IMR-90 (cell line): ENCODE measurements at regions not wholly inside any gene's neighbourhood (a gene's known extent, or its start where the extent isn't known, plus 50 kb on each side); places are given as distances from the start of the nearest gene placed in this dataset.

ENCODE experiments used
- ATAC-seq: fragments of 200-7000 bp; cut with Tn5 transposase; 2 replicates; pipeline ENCODE4 v1.9.1; 2020; ENCODE audit warnings: low read depth, mild to moderate bottlenecking, moderate library complexity
- BruUV-seq: library from RNA; stranded (reverse); fragments of 400-500 nt; replicated peaks from 2 replicates; lab custom pipeline; 2021; lab: Mats Ljungman, UMichigan
- CTCF ChIA-PET: fragments of 300-600 bp; formaldehyde crosslinking; extraction: SDS; loops from one replicate; lab custom pipeline; 2021; ENCODE audit warnings: antibody characterized with exemption; lab: Yijun Ruan, JAX
- POLR2A ChIA-PET: fragments of 300-600 bp; sonication (Branson Sonifier 250); formaldehyde crosslinking; loops from one replicate; lab custom pipeline; 2022; ENCODE audit warnings: antibody characterized with exemption; ENCODE audit not compliant: unreplicated experiment; lab: Charles Lee
- DNase-seq: peaks from one replicate; pipeline ENCODE4 v3.0.0; 2013
- H2AFZ ChIP-seq: replicated peaks from 2 replicates; pipeline ENCODE3; 2013; ENCODE audit warnings: low read length, mild to moderate bottlenecking; ENCODE audit not compliant: poor library complexity
- H2AK5ac ChIP-seq: 2 replicates; pipeline ENCODE4 v1.6.1; 2013; ENCODE audit warnings: low read depth, low read length, inconsistent platforms
- H2AK9ac ChIP-seq: replicated peaks from 2 replicates; pipeline ENCODE3; 2013; ENCODE audit warnings: mild to moderate bottlenecking, low read depth, low read length, moderate library complexity; ENCODE audit not compliant: poor library complexity
- H2BK120ac ChIP-seq: 2 replicates; pipeline ENCODE4 v1.6.1; 2013; ENCODE audit warnings: low read depth, low read length, inconsistent platforms
- H2BK15ac ChIP-seq: 3 replicates; pipeline ENCODE4 v1.6.1; 2013; ENCODE audit warnings: low read depth, low read length, inconsistent platforms
- H2BK20ac ChIP-seq: 2 replicates; pipeline ENCODE4 v1.6.1; 2013; ENCODE audit warnings: low read depth, mild to moderate bottlenecking, inconsistent platforms, low read length, moderate library complexity
- H2BK5ac ChIP-seq: 2 replicates; pipeline ENCODE4 v1.6.1; 2013; ENCODE audit warnings: mild to moderate bottlenecking, low read depth, low read length, inconsistent platforms; ENCODE audit not compliant: poor library complexity, severe bottlenecking
- H3K14ac ChIP-seq: replicated peaks from 2 replicates; pipeline ENCODE4 v1.6.1; 2013; ENCODE audit warnings: low read depth, low read length, inconsistent platforms
- H3K18ac ChIP-seq: 2 replicates; pipeline ENCODE4 v1.6.1; 2013; ENCODE audit warnings: low read depth, low read length, control low read depth
- H3K23ac ChIP-seq: 2 replicates; pipeline ENCODE4 v1.6.1; 2013; ENCODE audit warnings: low read depth, low read length, inconsistent platforms
- H3K27ac ChIP-seq: 2 replicates; pipeline ENCODE4 v1.5.1; 2013; ENCODE audit warnings: mild to moderate bottlenecking, control low read depth, low read length; ENCODE audit not compliant: insufficient read depth
- H3K27me3 ChIP-seq: 2 replicates; pipeline ENCODE4 v1.6.1; 2013; ENCODE audit warnings: low read length; ENCODE audit not compliant: control insufficient read depth, insufficient read depth
- H3K36me3 ChIP-seq: 2 replicates; pipeline ENCODE4 v1.6.1; 2013; ENCODE audit warnings: low read length, mixed read lengths; ENCODE audit not compliant: control insufficient read depth, insufficient read depth
- H3K4ac ChIP-seq: 2 replicates; pipeline ENCODE4 v1.6.1; 2013; ENCODE audit warnings: low read depth, low read length, inconsistent platforms
- H3K4me1 ChIP-seq: 2 replicates; pipeline ENCODE4 v1.6.1; 2013; ENCODE audit warnings: low read length, mixed read lengths; ENCODE audit not compliant: control insufficient read depth, insufficient read depth
- H3K4me2 ChIP-seq: 2 replicates; pipeline ENCODE4 v1.6.1; 2013; ENCODE audit warnings: low read depth, mild to moderate bottlenecking, control low read depth, low read length, moderate library complexity
- H3K4me3 ChIP-seq: 2 replicates; pipeline ENCODE4 v1.5.1; 2013; ENCODE audit warnings: low read depth, mild to moderate bottlenecking, control low read depth, low read length, moderate library complexity; ENCODE audit not compliant: insufficient read depth
- H3K56ac ChIP-seq: 2 replicates; pipeline ENCODE4 v1.6.1; 2013; ENCODE audit warnings: low read length, inconsistent platforms; ENCODE audit not compliant: insufficient read depth; ENCODE audit errors: extremely low read depth
- H3K79me1 ChIP-seq, 2 experiments: 2 replicates each; pipeline ENCODE4 v1.6.1; 2013; ENCODE audit warnings: low read length in 2 of 2, inconsistent platforms in 1 of 2, low read depth in 1 of 2
- H3K9ac ChIP-seq: 2 replicates; pipeline ENCODE4 v1.6.1; 2013; ENCODE audit warnings: low read depth, low read length, control low read depth
- H3K9me1 ChIP-seq: 2 replicates; pipeline ENCODE4 v1.6.1; 2013; ENCODE audit warnings: low read length, inconsistent platforms; ENCODE audit not compliant: insufficient read depth
- H3K9me3 ChIP-seq: 2 replicates; pipeline ENCODE4 v1.6.1; 2013; ENCODE audit warnings: low read length; ENCODE audit not compliant: control insufficient read depth, insufficient read depth
- H4K20me1 ChIP-seq: 2 replicates; pipeline ENCODE4 v1.6.1; 2013; ENCODE audit warnings: low read length, inconsistent platforms; ENCODE audit not compliant: insufficient read depth
- H4K5ac ChIP-seq: 2 replicates; pipeline ENCODE4 v1.6.1; 2013; ENCODE audit warnings: mild to moderate bottlenecking, low read depth, low read length, control low read depth
- H4K8ac ChIP-seq, 2 experiments: 2 replicates each; pipeline ENCODE4 v1.6.1; 2013; ENCODE audit warnings: low read depth in 2 of 2, low read length in 2 of 2, control low read depth in 1 of 2, inconsistent platforms in 1 of 2
- H4K91ac ChIP-seq: 2 replicates; pipeline ENCODE4 v1.6.1; 2013; ENCODE audit warnings: low read depth, low read length, inconsistent platforms; ENCODE audit not compliant: insufficient read depth
- BHLHE40 ChIP-seq: fragments of 150-350 bp; IDR thresholded peaks from 2 replicates; pipeline ENCODE4 v1.6.1; 2016; ENCODE audit warnings: mild to moderate bottlenecking, low read depth, low read length
- CEBPB ChIP-seq: IDR thresholded peaks from 2 replicates; pipeline ENCODE4 v1.6.1; 2012; ENCODE audit warnings: low read depth, low read length, improper control_type of control experiment
- CHD1 ChIP-seq: IDR thresholded peaks from 2 replicates; pipeline ENCODE4 v1.6.1; 2012; ENCODE audit warnings: low read depth, low read length, improper control_type of control experiment
- FOS ChIP-seq: fragments of 150-350 bp; IDR thresholded peaks from 2 replicates; pipeline ENCODE4 v1.6.1; 2016; ENCODE audit warnings: low read depth, low read length
- MAFK ChIP-seq: IDR thresholded peaks from 2 replicates; pipeline ENCODE4 v1.6.1; 2012; ENCODE audit warnings: low read depth, low read length, improper control_type of control experiment
- MAZ ChIP-seq: IDR thresholded peaks from 2 replicates; pipeline ENCODE4 v1.6.1; 2012; ENCODE audit warnings: low read depth, mild to moderate bottlenecking, low read length, improper control_type of control experiment, moderate library complexity, borderline replicate concordance
- MXI1 ChIP-seq: IDR thresholded peaks from 2 replicates; pipeline ENCODE4 v1.6.1; 2012; ENCODE audit warnings: low read depth, mild to moderate bottlenecking, low read length, moderate library complexity, borderline replicate concordance
- NFE2L2 ChIP-seq: fragments of 150-350 bp; IDR thresholded peaks from 2 replicates; pipeline ENCODE4 v1.6.1; 2016; ENCODE audit warnings: low read depth, mild to moderate bottlenecking, low read length
- POLR2A ChIP-seq: IDR thresholded peaks from 2 replicates; pipeline ENCODE4 v1.6.1; 2012; ENCODE audit warnings: mild to moderate bottlenecking, low read depth, low read length
- RAD21 ChIP-seq: IDR thresholded peaks from 2 replicates; pipeline ENCODE4 v1.6.1; 2012; ENCODE audit warnings: low read length, improper control_type of control experiment
- RFX5 ChIP-seq: IDR thresholded peaks from 2 replicates; pipeline ENCODE4 v1.8.0; 2012; ENCODE audit warnings: low read depth, mild to moderate bottlenecking, low read length, moderate library complexity
- SMC3 ChIP-seq: fragments of 150-350 bp; IDR thresholded peaks from 2 replicates; pipeline ENCODE4 v1.6.1; 2016; ENCODE audit warnings: low read depth, mild to moderate bottlenecking, antibody characterized with exemption, low read length, moderate library complexity
- WGBS, 2 experiments: methylation state at CpG; one replicate each; pipeline versions ENCODE4 v1.1.5 to v1.1.7; 2013; ENCODE audit warnings: missing lambda C conversion rate in 2 of 2; ENCODE audit not compliant: insufficient read length in 1 of 2; ENCODE audit errors: extremely low coverage in 2 of 2; 5-methylcytosine and 5-hydroxymethylcytosine counted together
- dilution Hi-C: fragments of 300-500 bp; cut with HindIII; formaldehyde crosslinking; loops from one replicate; pipeline ENCODE4 v1.14.3; 2018; ENCODE audit warnings: low sequenced_read_pairs; ENCODE audit not compliant: unreplicated experiment
- in situ Hi-C: fragments of 300-500 bp; cut with MboI; formaldehyde crosslinking; loops from 3 replicates; pipeline ENCODE4 v1.14.3; 2019; ENCODE audit warnings: low sequenced_read_pairs, inconsistent platforms, mixed read lengths
- intact Hi-C: fragments of 100-400 bp; cut with micrococcal nuclease; formaldehyde crosslinking; loops from 2 replicates; pipeline ENCODE4 v1.10.0; 2022
- TF ChIP-seq, protein P1 (sequence below): fragments of 150-350 bp; IDR thresholded peaks from 2 replicates; pipeline ENCODE4 v1.6.1; 2016; ENCODE audit warnings: low read depth, mild to moderate bottlenecking, low read length, moderate library complexity, borderline replicate concordance
- TF ChIP-seq, protein P2 (sequence below): fragments of 150-350 bp; IDR thresholded peaks from 2 replicates; pipeline ENCODE4 v1.6.1; 2017; ENCODE audit warnings: mild to moderate bottlenecking, antibody characterized with exemption, low read length, low read depth
- TF ChIP-seq, protein P3 (sequence below): conservative IDR thresholded peaks from 2 replicates; pipeline ENCODE4 v1.5.1; 2012; ENCODE audit warnings: mild to moderate bottlenecking, low read depth, low read length, improper control_type of control experiment

DNA sequence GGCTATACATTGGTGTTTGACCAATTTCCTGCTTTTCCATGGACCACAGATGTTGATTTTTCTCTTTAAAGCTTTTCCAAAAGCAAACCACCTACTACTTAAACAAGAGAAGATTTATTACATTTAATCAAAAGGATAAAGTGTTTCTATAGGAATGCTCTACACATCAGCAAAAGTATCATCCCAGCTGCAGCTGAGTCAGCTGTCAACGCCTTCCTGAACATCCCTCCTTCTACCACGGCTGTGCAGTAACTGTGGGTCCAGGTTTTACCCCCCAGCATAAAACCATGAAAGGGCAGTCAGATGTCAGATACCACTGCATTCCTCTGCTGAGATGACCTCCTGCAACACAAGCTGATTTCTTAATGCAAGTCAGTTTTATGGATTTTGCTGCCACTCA lies 524.5 kb upstream of the MEX3C start:
- H3K27ac ChIP-seq = no peak overlapping the region
- intact Hi-C loops (no loop called here), dilution Hi-C loops (no loop called here), in situ Hi-C loops (no loop called here)
- ChIA-PET POLR2A (no interaction called here), CTCF (no interaction called here)
- H3K79me1 ChIP-seq = no peaks in the 10 kb centered on the region
- TF ChIP-seq MAFK (no peak), POLR2A (no peak), BHLHE40 (no peak), NFE2L2 (no peak), CEBPB (no peak), SMC3 (no peak), MAZ (no peak), RAD21 (no peak), CHD1 (no peak), MXI1 (no peak), FOS (no peak), RFX5 (no peak)
- TF ChIP-seq, protein P1, sequence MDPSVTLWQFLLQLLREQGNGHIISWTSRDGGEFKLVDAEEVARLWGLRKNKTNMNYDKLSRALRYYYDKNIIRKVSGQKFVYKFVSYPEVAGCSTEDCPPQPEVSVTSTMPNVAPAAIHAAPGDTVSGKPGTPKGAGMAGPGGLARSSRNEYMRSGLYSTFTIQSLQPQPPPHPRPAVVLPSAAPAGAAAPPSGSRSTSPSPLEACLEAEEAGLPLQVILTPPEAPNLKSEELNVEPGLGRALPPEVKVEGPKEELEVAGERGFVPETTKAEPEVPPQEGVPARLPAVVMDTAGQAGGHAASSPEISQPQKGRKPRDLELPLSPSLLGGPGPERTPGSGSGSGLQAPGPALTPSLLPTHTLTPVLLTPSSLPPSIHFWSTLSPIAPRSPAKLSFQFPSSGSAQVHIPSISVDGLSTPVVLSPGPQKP = no peak
- TF ChIP-seq, protein P2, sequence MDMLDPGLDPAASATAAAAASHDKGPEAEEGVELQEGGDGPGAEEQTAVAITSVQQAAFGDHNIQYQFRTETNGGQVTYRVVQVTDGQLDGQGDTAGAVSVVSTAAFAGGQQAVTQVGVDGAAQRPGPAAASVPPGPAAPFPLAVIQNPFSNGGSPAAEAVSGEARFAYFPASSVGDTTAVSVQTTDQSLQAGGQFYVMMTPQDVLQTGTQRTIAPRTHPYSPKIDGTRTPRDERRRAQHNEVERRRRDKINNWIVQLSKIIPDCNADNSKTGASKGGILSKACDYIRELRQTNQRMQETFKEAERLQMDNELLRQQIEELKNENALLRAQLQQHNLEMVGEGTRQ = no peak
- TF ChIP-seq, protein P3, sequence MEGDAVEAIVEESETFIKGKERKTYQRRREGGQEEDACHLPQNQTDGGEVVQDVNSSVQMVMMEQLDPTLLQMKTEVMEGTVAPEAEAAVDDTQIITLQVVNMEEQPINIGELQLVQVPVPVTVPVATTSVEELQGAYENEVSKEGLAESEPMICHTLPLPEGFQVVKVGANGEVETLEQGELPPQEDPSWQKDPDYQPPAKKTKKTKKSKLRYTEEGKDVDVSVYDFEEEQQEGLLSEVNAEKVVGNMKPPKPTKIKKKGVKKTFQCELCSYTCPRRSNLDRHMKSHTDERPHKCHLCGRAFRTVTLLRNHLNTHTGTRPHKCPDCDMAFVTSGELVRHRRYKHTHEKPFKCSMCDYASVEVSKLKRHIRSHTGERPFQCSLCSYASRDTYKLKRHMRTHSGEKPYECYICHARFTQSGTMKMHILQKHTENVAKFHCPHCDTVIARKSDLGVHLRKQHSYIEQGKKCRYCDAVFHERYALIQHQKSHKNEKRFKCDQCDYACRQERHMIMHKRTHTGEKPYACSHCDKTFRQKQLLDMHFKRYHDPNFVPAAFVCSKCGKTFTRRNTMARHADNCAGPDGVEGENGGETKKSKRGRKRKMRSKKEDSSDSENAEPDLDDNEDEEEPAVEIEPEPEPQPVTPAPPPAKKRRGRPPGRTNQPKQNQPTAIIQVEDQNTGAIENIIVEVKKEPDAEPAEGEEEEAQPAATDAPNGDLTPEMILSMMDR = no peak
- no peaks in the 10 kb centered on the region for H3K4me1 ChIP-seq
- no peak overlapping the region for H2AFZ ChIP-seq
- no peak overlapping the region for H3K18ac ChIP-seq
- no peak overlapping the region for H2AK9ac ChIP-seq
- no peak overlapping the region for H2BK120ac ChIP-seq
- H3K4me2 ChIP-seq = no peak overlapping the region
- H2BK5ac ChIP-seq = no peak overlapping the region
- H2BK15ac ChIP-seq = no peak overlapping the region
- no peak overlapping the region for H3K4me3 ChIP-seq
- DNase-seq (no peak), ATAC-seq (no peak)
- H4K20me1 ChIP-seq = no peaks in the 10 kb centered on the region
- H3K14ac ChIP-seq = no peak overlapping the region
- H3K9me1 ChIP-seq = no peaks in the 10 kb centered on the region
- WGBS, 2 experiments = no CpG with 5 or more reads among the region's 2 CpGs
- no peak overlapping the region for H3K56ac ChIP-seq
- no peaks in the 10 kb centered on the region for H3K36me3 ChIP-seq
- no peak overlapping the region for H2AK5ac ChIP-seq
- no peak overlapping the region for H3K4ac ChIP-seq
- H3K27me3 ChIP-seq = no peaks in the 10 kb centered on the region
- no peak overlapping the region for H4K8ac ChIP-seq
- H3K23ac ChIP-seq = no peak overlapping the region
- H4K5ac ChIP-seq = no peak overlapping the region
- peaks cover 16% of the 10 kb centered on the region for H3K9me3 ChIP-seq
- H4K91ac ChIP-seq = no peak overlapping the region
- H2BK20ac ChIP-seq = no peak overlapping the region
- BruUV-seq = no TSS peak
- H3K9ac ChIP-seq = no peak overlapping the region
